Epithelial cell of esophagus (primary cell): ENCODE measurements at regions not wholly inside any gene's neighbourhood (a gene's known extent, or its start where the extent isn't known, plus 50 kb on each side); places are given as distances from the start of the nearest gene placed in this dataset.

ENCODE experiments used
- DNase-seq: peaks from one replicate; pipeline ENCODE4 v3.0.0; 2010; ENCODE audit warnings: low read depth
- H3K4me3 ChIP-seq: 2 replicates; pipeline ENCODE4 v1.5.1; 2011; ENCODE audit warnings: mild to moderate bottlenecking, low read length, control low read depth
- TF ChIP-seq, protein P1 (sequence below): IDR thresholded peaks from 2 replicates; pipeline ENCODE4 v1.5.1; 2011; ENCODE audit warnings: low read depth, mild to moderate bottlenecking, low read length, control low read depth, inconsistent platforms; ENCODE audit not compliant: insufficient read depth; ENCODE audit errors: missing control alignments

DNA sequence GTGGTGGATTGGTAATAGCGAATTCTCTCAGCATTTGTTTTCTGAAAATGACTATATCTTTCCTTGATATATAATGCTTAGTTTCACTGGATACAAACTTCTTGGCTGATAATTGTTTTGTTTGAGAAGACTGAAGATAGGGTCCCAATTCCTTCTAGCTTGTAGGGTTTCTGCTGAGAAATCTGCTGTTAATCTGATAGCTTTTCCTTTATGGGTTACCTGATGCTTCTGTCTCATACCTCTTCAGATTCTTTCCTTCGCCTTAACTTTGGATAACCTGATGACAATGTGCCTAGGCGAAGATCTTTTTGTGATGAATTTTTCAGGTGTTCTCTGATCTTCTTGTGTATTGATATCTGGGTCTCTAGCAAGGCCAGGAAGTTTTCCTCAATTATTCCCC, 94.7 kb upstream of the ACO1 start:
- H3K4me3 ChIP-seq: no peak overlapping the region
- no peak for DNase-seq

DNA sequence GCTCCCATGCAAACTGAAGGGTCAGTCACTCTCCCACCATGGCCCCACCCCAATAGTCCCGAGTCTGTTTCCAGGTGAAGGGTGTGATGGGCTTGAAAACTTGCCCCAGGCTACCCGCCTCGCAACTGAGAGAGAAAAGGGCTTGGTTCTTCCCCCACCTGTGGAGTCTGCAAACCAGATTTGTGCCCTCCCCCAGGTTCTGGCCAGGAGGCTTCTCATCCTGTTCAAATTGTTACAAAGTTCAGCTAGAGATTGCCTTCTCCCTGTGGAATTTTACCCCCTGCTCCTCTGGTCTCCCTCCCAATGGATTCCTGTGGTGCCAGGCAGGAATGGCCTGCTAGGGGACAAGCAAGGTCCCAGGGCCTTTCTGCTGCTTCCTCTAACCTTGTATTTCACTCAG, 93.1 kb upstream of the ACO1 start:
- no peak overlapping the region for H3K4me3 ChIP-seq
- TF ChIP-seq, protein P1, sequence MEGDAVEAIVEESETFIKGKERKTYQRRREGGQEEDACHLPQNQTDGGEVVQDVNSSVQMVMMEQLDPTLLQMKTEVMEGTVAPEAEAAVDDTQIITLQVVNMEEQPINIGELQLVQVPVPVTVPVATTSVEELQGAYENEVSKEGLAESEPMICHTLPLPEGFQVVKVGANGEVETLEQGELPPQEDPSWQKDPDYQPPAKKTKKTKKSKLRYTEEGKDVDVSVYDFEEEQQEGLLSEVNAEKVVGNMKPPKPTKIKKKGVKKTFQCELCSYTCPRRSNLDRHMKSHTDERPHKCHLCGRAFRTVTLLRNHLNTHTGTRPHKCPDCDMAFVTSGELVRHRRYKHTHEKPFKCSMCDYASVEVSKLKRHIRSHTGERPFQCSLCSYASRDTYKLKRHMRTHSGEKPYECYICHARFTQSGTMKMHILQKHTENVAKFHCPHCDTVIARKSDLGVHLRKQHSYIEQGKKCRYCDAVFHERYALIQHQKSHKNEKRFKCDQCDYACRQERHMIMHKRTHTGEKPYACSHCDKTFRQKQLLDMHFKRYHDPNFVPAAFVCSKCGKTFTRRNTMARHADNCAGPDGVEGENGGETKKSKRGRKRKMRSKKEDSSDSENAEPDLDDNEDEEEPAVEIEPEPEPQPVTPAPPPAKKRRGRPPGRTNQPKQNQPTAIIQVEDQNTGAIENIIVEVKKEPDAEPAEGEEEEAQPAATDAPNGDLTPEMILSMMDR: no peak
- no peak for DNase-seq

More for the DNA sequence above, 94.7 kb upstream of the ACO1 start:
- TF ChIP-seq, protein P1: no peak

DNA sequence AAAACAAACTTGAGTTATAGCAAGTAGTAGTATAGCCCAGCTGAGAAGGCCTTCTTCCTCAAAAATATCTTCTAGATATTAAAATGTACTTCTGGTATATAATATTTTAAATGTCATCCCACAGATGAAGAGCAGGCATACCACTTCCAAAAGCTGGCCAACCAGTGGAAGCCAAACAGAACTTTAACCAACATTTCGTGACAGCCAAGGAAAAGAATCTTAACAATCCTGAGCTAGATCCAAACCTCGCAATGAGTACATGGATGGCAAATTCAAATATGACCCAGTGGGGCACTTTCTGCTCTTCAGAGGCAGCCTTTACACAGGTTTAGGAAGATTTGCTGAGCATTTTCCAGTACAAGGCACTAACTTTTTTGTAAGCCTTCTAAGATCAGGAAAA, 91.8 kb upstream of the ACO1 start:
- no peak for DNase-seq
- no peak overlapping the region for H3K4me3 ChIP-seq
- TF ChIP-seq, protein P1: no peak

DNA sequence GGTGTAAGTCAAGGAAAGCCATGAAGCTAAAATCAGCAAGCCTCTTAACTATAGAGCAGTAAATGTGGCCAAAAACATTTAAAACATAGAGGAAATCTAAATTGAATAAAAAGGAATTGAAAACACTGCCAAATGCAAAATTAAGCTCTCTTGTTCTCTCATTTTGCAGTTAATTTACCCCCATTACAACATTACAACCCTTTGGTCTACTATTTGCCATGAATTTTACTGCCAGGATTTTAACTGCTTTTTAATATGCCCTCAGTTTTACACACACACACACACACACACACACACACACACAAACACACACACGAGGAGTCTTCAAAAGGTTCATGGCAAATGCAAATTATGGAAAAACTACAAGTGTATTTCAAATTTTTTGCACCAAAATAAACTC, 91.4 kb upstream of the ACO1 start:
- TF ChIP-seq, protein P1: no peak
- H3K4me3 ChIP-seq: no peak overlapping the region
- no peak for DNase-seq

DNA sequence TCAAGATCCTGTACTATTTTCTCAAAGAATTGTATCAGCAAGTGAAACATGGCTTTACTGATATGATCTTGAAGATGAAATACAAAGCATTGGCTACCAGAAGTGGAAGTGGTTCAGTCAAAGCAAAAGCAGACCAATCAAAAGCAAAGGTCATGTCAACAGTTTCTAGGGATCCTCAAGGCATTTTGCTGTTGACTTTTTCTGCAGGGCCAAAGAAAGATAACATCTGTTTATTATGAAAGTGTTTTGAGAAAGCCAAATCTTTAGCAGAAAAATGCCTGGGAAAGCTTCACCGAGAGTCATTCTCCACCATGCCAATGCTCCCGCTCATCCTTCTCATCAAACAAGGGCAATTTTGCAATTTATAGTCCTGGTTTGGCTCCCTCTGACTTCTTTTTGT, 90.3 kb upstream of the ACO1 start:
- H3K4me3 ChIP-seq: no peak overlapping the region
- DNase-seq: no peak
- TF ChIP-seq, protein P1: no peak

DNA sequence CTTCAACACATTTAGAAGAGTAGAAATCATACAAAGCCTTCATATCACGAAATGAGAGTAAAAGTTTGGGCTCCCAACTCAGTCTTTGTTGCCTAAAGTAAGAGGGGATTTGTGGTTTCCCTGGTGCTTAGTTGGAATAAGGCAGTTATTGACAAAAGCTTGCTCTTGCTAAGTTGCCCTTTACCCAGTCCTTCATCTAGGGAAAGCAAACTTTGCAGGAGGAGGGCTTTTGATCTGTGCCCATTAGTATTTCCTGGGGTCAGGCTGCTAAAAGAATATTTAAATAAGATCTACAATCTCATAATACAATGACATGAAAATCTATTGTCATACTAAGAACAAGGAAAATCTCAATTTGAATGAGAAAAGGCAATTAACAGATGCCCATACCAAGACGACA, 84.1 kb upstream of the ACO1 start:
- H3K4me3 ChIP-seq: no peak overlapping the region
- TF ChIP-seq, protein P1: no peak

DNA sequence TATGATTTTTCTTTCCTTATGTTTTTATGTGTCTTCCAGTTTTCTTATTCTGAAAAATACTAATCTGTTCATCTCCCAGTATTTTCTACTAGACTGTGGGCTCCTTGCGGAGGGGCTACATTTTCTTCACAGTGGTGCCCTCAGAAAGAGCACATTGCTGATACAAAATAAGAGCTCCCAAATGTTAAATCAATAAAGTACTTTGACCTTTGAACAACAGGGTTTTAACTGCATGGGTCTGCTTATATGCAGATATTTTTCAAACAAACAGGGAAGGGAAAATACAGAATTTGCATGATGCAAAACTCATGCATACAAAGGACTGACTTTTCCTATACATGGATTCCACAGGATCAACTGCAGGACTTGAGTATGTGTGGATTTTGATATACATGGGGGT, 79.9 kb upstream of the ACO1 start:
- no peak overlapping the region for H3K4me3 ChIP-seq
- TF ChIP-seq, protein P1: no peak
- no peak for DNase-seq

More for the DNA sequence above, 84.1 kb upstream of the ACO1 start:
- DNase-seq: no peak
